GM21786 (cell line): ENCODE measurements at regions not wholly inside any gene's neighbourhood (a gene's known extent, or its start where the extent isn't known, plus 50 kb on each side); places are given as distances from the start of the nearest gene placed in this dataset.

ENCODE experiments used
- ATAC-seq: cut with Tn5 transposase; IDR thresholded peaks from one replicate; pipeline ENCODE4 v1.9.1; 2021; ENCODE audit not compliant: unreplicated experiment

DNA sequence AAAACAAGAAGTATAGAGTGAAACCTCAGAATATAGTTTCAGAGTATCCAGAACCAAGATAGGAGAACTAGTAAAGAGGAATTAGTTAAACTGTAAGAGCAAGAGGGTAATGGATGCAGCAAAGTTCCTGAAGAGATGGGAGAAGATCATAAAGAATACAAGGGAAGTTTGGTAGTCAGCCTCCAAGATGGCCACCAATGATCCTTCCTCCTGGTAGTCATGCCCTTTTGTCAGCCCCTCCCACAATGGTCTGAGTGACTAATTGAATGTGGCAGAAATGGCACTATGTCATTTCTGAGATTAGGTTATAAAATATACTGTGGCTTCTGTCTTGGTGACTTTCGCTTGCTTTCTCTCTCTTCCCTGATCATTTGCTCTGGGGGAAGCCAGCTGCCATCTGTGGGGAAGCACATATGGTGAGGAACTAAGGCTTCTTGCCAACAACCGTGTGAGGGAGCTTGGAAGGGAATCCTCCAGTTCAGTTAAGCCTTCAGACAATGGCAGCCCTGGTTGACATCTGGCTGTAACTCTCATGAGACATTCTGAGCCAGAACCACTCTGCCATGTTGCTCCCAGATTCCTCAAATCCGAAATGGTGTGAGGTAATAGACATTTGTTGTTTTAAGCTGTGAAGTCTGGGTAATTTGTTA lies 55.3 kb upstream of the AMN1 start:
- no peak for ATAC-seq

DNA sequence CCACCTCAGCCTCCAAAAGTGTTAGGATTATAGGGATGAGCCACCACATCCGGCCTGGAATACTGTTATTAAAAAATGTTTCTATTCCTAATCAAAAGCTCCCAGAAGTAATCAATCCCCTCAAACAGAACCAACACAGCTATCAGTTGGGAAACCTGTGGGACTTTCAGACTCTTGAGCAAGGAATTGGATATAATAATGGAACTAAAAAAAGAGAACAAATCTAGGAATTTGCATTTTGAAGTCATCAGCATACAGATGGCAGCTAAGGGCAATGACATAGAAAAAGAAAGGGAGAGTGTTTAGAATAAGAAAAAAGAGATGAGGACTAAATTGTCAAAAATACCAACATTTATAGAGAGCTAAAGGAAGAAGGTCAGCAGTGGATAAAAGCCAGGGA lies 54.7 kb upstream of the AMN1 start:
- ATAC-seq = no peak

GRCh38 chr12:31781894-31782540 lies 53.2 kb upstream of the AMN1 start:
- ATAC-seq = no peak

GRCh38 chr12:31780096-31780495 lies 51.3 kb upstream of the AMN1 start:
- ATAC-seq = no peak

GRCh38 chr12:31778687-31779086 lies 49.9 kb upstream of the AMN1 start:
- ATAC-seq = no peak
